Mononuclear cell (primary cell): ENCODE measurements at regions not wholly inside any gene's neighbourhood (a gene's known extent, or its start where the extent isn't known, plus 50 kb on each side); places are given as distances from the start of the nearest gene placed in this dataset.

Source experiments
- H3K27me3 ChIP-seq: 2 replicates; pipeline ENCODE4 v1.6.0; 2011; ENCODE audit warnings: low read length, control low read depth; ENCODE audit not compliant: insufficient read depth
- H3K4me1 ChIP-seq: 2 replicates; pipeline ENCODE4 v1.5.1; 2011; ENCODE audit warnings: mild to moderate bottlenecking, low read length, control low read depth; ENCODE audit not compliant: insufficient read depth
- H3K4me3 ChIP-seq: 2 replicates; pipeline ENCODE4 v1.5.1; 2011; ENCODE audit warnings: mild to moderate bottlenecking, low read length, moderate library complexity
- H3K9me3 ChIP-seq: 2 replicates; pipeline ENCODE4 v1.5.1; 2011; ENCODE audit warnings: low read depth, mild to moderate bottlenecking, control low read depth, low read length

DNA sequence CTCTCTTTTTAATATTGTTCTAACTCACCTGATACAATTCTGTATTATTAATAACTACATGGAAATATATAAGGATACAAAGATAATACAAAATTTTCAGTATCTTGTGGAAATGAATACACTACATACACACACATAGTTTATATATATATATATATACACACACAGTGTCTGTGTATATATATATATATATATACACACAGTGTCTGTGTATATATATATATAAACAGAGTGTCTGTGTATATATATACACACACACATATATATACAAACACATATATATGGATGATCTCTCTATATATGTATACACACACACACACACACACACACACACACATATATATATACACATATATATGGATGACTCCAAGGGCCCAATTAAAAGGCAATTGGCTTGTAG, 749.1 kb downstream of the DACH1 start:
- Histone ChIP-seq H3K4me3 (no peak overlapping the region), H3K4me1 (no peaks in the 10 kb centered on the region), H3K9me3 (no peaks in the 10 kb centered on the region), H3K27me3 (no peaks in the 10 kb centered on the region)

GRCh38 chr13:71115301-71115700, 751.7 kb downstream of the DACH1 start:
- no peak overlapping the region for H3K4me3 ChIP-seq
- no peaks in the 10 kb centered on the region for H3K4me1 ChIP-seq
- H3K27me3 ChIP-seq: no peaks in the 10 kb centered on the region
- no peaks in the 10 kb centered on the region for H3K9me3 ChIP-seq

GRCh38 chr13:71096421-71096820, 770.6 kb downstream of the DACH1 start:
- Histone ChIP-seq H3K4me3 (no peak overlapping the region), H3K4me1 (no peaks in the 10 kb centered on the region), H3K9me3 (no peaks in the 10 kb centered on the region), H3K27me3 (no peaks in the 10 kb centered on the region)

DNA sequence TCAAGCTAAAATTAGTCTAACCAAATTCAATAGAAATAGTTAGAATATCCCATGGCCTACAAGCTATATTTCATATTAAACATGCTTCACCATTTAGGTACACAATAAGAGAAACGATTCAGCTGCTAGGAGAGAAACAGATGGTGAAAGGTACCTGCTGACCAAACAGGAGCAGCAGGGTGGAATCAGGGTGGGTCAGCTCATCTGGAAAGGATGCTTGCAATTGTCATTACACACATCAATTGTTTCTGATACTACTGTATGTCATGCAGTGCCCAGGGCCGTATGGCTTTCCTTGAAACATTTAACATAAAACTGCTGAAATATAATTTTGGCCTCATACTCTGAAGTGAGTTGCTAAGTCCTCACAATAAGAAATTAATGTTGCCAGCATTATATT, 776.0 kb downstream of the DACH1 start:
- Histone ChIP-seq H3K27me3 (no peaks in the 10 kb centered on the region), H3K9me3 (no peaks in the 10 kb centered on the region), H3K4me3 (no peak overlapping the region)

GRCh38 chr13:71089056-71089455, 777.9 kb downstream of the DACH1 start:
- Histone ChIP-seq H3K9me3 (no peaks in the 10 kb centered on the region), H3K27me3 (no peaks in the 10 kb centered on the region), H3K4me1 (no peaks in the 10 kb centered on the region), H3K4me3 (no peak overlapping the region)

More for the DNA sequence above, 776.0 kb downstream of the DACH1 start:
- no peaks in the 10 kb centered on the region for H3K4me1 ChIP-seq

DNA sequence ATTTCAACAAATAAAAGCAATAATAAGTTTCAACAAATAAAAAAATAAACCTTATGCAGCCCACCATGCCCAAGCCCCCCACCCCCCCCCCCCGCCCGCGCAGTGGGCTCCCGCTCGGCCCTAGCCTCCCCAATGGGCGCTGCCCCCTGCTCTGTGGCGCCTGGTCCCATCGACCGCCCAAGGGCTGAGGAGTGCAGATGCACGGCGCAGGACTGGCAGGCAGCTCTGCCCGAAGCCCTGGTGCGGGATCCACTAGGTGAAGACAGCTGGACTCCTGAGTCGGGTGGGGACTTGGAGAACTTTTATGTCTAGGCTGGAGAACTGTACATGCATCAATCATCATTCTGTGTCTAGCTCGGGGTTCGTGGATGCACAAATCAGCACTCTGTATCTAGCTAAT, 779.6 kb downstream of the DACH1 start:
- H3K4me3 ChIP-seq: no peak overlapping the region
- H3K27me3 ChIP-seq: no peaks in the 10 kb centered on the region
- no peaks in the 10 kb centered on the region for H3K9me3 ChIP-seq
- no peaks in the 10 kb centered on the region for H3K4me1 ChIP-seq

DNA sequence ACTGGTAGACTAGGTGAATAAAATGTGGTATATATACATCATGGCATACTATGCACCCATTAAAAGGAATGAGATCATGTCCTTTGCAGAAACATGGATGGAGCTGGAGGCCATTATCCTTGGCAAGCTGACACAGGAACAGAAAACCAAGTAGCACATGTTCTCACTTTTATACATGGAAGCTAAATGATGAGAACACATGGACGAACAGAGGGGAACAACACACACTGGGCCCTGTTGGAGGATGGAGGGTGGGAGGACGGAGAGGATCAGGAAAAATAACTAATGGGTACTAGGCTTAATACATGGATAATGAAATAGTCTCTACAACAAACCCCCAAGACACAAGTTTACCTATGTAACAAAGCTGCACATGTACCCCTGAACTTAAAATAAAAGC, 780.0 kb downstream of the DACH1 start:
- no peaks in the 10 kb centered on the region for H3K4me1 ChIP-seq
- H3K9me3 ChIP-seq: no peaks in the 10 kb centered on the region
- no peak overlapping the region for H3K4me3 ChIP-seq

GRCh38 chr13:71082631-71083030, 784.4 kb downstream of the DACH1 start:
- no peak overlapping the region for H3K4me3 ChIP-seq
- H3K4me1 ChIP-seq: no peaks in the 10 kb centered on the region
- H3K27me3 ChIP-seq: no peaks in the 10 kb centered on the region
- H3K9me3 ChIP-seq: no peaks in the 10 kb centered on the region

More for the DNA sequence above, 780.0 kb downstream of the DACH1 start:
- no peaks in the 10 kb centered on the region for H3K27me3 ChIP-seq

GRCh38 chr13:71079638-71080037, 787.4 kb downstream of the DACH1 start:
- Histone ChIP-seq H3K9me3 (no peaks in the 10 kb centered on the region), H3K4me3 (no peak overlapping the region), H3K27me3 (no peaks in the 10 kb centered on the region), H3K4me1 (no peaks in the 10 kb centered on the region)

- no peaks in the 10 kb centered on the region for H3K4me1 ChIP-seq
- no peaks in the 10 kb centered on the region for H3K9me3 ChIP-seq
- H3K4me3 ChIP-seq: no peak overlapping the region
- no peaks in the 10 kb centered on the region for H3K27me3 ChIP-seq
These were observed 799.0 kb downstream of the DACH1 start for GRCh38 chr13:71068041-71068440.

DNA sequence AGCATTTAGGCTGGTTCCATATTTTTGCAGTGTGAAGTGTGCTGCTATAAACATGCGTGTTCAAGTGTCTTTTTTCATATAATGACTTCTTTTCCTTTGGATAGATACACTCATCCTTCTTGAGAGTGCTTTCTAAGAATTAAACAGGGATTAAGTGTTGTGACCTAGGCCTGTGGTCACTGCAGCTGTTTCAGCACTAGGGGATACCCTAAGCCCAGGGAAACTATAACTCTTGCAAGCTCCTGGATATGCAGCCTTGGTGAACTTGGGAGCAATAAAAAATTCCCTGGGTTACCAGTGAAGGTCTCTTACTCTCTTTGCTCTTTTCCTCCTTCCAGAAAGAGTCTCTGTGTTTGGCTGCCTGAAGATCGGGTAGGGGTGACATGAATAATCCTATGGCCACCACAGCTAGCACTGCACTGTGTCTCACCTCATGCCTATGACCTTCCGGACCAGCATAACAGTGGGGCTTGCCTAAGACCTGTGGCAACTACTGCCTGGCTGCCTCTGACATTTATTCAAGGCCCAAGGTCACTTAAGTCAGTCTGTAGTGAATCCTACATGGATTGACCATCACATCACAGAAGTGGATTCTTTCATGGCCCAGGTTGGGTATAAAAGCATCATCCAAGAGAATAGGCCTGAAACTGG, 799.7 kb downstream of the DACH1 start:
- no peaks in the 10 kb centered on the region for H3K9me3 ChIP-seq
- no peak overlapping the region for H3K4me3 ChIP-seq
- no peaks in the 10 kb centered on the region for H3K4me1 ChIP-seq
- no peaks in the 10 kb centered on the region for H3K27me3 ChIP-seq

DNA sequence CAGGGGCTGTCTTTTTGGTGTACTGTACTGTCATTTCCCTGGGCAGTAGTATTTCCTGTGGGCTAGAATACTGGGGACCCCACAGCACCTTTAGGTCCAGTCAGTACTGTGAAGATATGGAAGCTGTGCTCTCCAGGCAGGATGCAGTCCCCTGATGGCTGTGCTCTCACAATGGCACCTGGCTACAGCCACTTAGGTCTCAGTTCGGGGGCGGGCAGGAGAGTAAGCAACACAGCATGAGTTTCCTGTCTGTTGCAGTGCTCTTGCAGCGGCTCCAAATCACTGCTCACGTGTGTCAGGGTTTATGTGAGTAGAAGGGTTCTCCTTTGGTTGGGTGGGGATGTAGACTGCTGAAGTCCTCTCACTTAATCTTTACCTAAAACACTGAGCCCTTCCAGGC, 810.4 kb downstream of the DACH1 start:
- Histone ChIP-seq H3K4me3 (no peak overlapping the region), H3K4me1 (no peaks in the 10 kb centered on the region), H3K9me3 (peaks cover 16% of the 10 kb centered on the region), H3K27me3 (no peaks in the 10 kb centered on the region)

DNA sequence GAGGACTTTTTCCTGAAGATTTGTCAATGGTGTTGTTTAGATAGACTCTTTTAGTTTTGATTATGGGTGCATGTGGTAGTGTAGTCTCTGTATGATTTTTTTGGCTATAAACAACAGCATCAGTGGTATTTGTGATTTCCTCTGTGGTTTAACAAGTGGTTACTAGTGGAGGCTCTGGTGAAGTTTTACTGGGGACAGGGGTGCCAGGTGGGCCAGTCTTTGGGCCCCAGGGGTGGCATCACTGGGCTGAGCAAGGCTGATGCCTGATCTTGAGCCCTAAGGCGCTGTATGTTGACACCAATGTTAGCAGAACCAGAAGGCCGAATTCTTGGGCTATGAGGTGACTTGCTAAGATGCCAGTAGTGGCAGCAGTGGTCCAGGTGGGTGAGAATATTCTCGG, 811.4 kb downstream of the DACH1 start:
- peaks cover 16% of the 10 kb centered on the region for H3K9me3 ChIP-seq
- no peaks in the 10 kb centered on the region for H3K27me3 ChIP-seq
- H3K4me1 ChIP-seq: no peaks in the 10 kb centered on the region
- no peak overlapping the region for H3K4me3 ChIP-seq

- H3K4me3 ChIP-seq: no peak overlapping the region
- H3K27me3 ChIP-seq: no peaks in the 10 kb centered on the region
- no peaks in the 10 kb centered on the region for H3K4me1 ChIP-seq
- peaks cover 16% of the 10 kb centered on the region for H3K9me3 ChIP-seq
These were observed 812.0 kb downstream of the DACH1 start for GRCh38 chr13:71055047-71055446.

GRCh38 chr13:71054358-71054757, 812.6 kb downstream of the DACH1 start:
- Histone ChIP-seq H3K4me1 (no peaks in the 10 kb centered on the region), H3K9me3 (peaks cover 16% of the 10 kb centered on the region), H3K4me3 (no peak overlapping the region), H3K27me3 (no peaks in the 10 kb centered on the region)

GRCh38 chr13:71051573-71051972, 815.4 kb downstream of the DACH1 start:
- Histone ChIP-seq H3K27me3 (no peaks in the 10 kb centered on the region), H3K4me3 (no peak overlapping the region), H3K9me3 (peaks cover 22% of the 10 kb centered on the region), H3K4me1 (no peaks in the 10 kb centered on the region)
